ENCODE measurements at regions not wholly inside any gene's neighbourhood (a gene's known extent, or its start where the extent isn't known, plus 50 kb on each side); places are given as distances from the start of the nearest gene placed in this dataset.

GRCh38 chr5:93206203-93206602, 374.8 kb downstream of the NR2F1-AS1 start:
- TF ChIP-seq EZH2 (IDR thresholded peaks at IDR 0.05; ENCODE audit: borderline replicate concordance, insufficient read depth, low read depth, low read length, poor library complexity, severe bottlenecking), result no peak
- no peak for TF ChIP-seq CTCF (IDR thresholded peaks at IDR 0.05)
- Histone ChIP-seq H4K20me1 (ENCODE audit: control insufficient read depth, insufficient read depth, low read length, poor library complexity, severe bottlenecking) (no peaks in the 10 kb centered on the region), H3K27ac (ENCODE audit: low read length in 2 of 2) (no peak overlapping the region), H3K4me1 (ENCODE audit: control insufficient read depth in 2 of 2, insufficient read depth in 2 of 2, low read length in 2 of 2) (no peaks in the 10 kb centered on the region), H3K4me2 (replicated peaks; ENCODE audit: low read depth, low read length, poor library complexity, severe bottlenecking) (no peak overlapping the region), H3K4me3 (ENCODE audit: control extremely low read depth in 1 of 5, extremely low read depth in 1 of 5, insufficient read depth in 1 of 5, low read depth in 2 of 5, low read length in 4 of 5) (no peak overlapping the region), H3K36me3 (replicated peaks in 1 of 2; ENCODE audit: control extremely low read depth in 1 of 2, control insufficient read depth in 1 of 2, extremely low read depth in 1 of 2, insufficient read depth in 2 of 2, low read length in 1 of 2) (no peaks in the 10 kb centered on the region), H3K79me2 (ENCODE audit: control insufficient read depth, insufficient read depth, low read length) (no peaks in the 10 kb centered on the region), H3K9me3 (ENCODE audit: control extremely low read depth in 1 of 3, control insufficient read depth in 2 of 3, insufficient read depth in 1 of 3, low read length in 2 of 3) (peaks cover 0 to 3% (median 0%) of the 10 kb centered on the region in 3 donors), H2AFZ (ENCODE audit: insufficient read depth, low read depth, low read length, poor library complexity, severe bottlenecking) (no peak overlapping the region), H3K9ac (ENCODE audit: low read length) (no peak overlapping the region), H3K27me3 (replicated peaks in 1 of 4; ENCODE audit: control extremely low read depth in 1 of 4, control insufficient read depth in 3 of 4, insufficient read depth in 4 of 4, low read length in 3 of 4) (no peaks in the 10 kb centered on the region)
- WGBS (ENCODE audit: insufficient coverage), result no CpG with 5 or more reads among the region's 3 CpGs
- Mint-ChIP-seq H3K9me3 (ENCODE audit: insufficient read depth) (peaks cover 8% of the 10 kb centered on the region), H3K27me3 (no peaks in the 10 kb centered on the region), H3K27ac (no peak overlapping the region), H3K4me1 (no peaks in the 10 kb centered on the region), H3K4me3 (no peak overlapping the region)
- DNase-seq (no peak), ATAC-seq (ENCODE audit: low read depth) (no peak)
- intact Hi-C loops (cut with micrococcal nuclease), result no loop called here
- CTCF ChIA-PET, result no interaction called here
- POLR2A ChIA-PET, result no interaction called here

- Histone ChIP-seq H3K79me2 (ENCODE audit: control insufficient read depth, insufficient read depth, low read length) (no peaks in the 10 kb centered on the region), H3K9me3 (ENCODE audit: control extremely low read depth in 1 of 3, control insufficient read depth in 2 of 3, insufficient read depth in 1 of 3, low read length in 2 of 3) (no peaks in the 10 kb centered on the region), H3K27me3 (replicated peaks in 1 of 4; ENCODE audit: control extremely low read depth in 1 of 4, control insufficient read depth in 3 of 4, insufficient read depth in 4 of 4, low read length in 3 of 4) (no peaks in the 10 kb centered on the region), H3K4me2 (replicated peaks; ENCODE audit: low read depth, low read length, poor library complexity, severe bottlenecking) (no peak overlapping the region), H4K20me1 (ENCODE audit: control insufficient read depth, insufficient read depth, low read length, poor library complexity, severe bottlenecking) (no peaks in the 10 kb centered on the region), H3K4me1 (ENCODE audit: control insufficient read depth in 2 of 2, insufficient read depth in 2 of 2, low read length in 2 of 2) (no peaks in the 10 kb centered on the region), H3K4me3 (ENCODE audit: control extremely low read depth in 1 of 5, extremely low read depth in 1 of 5, insufficient read depth in 1 of 5, low read depth in 2 of 5, low read length in 4 of 5) (no peak overlapping the region), H3K9ac (ENCODE audit: low read length) (no peak overlapping the region), H3K27ac (ENCODE audit: low read length in 2 of 2) (no peak overlapping the region), H2AFZ (ENCODE audit: insufficient read depth, low read depth, low read length, poor library complexity, severe bottlenecking) (no peak overlapping the region), H3K36me3 (replicated peaks in 1 of 2; ENCODE audit: control extremely low read depth in 1 of 2, control insufficient read depth in 1 of 2, extremely low read depth in 1 of 2, insufficient read depth in 2 of 2, low read length in 1 of 2) (no peaks in the 10 kb centered on the region)
- Mint-ChIP-seq H3K4me3 (no peak overlapping the region), H3K4me1 (no peaks in the 10 kb centered on the region), H3K27me3 (no peaks in the 10 kb centered on the region), H3K27ac (no peak overlapping the region), H3K9me3 (ENCODE audit: insufficient read depth) (peaks cover 3% of the 10 kb centered on the region)
- no peak for DNase-seq
- TF ChIP-seq CTCF (IDR thresholded peaks at IDR 0.05) (no peak), EZH2 (IDR thresholded peaks at IDR 0.05; ENCODE audit: borderline replicate concordance, insufficient read depth, low read depth, low read length, poor library complexity, severe bottlenecking) (no peak)
- CTCF ChIA-PET, result no interaction called here
- WGBS (ENCODE audit: insufficient coverage), result 94% methylated on average over 5 of the region's 5 CpGs
- intact Hi-C loops (cut with micrococcal nuclease), result no loop called here
- POLR2A ChIA-PET, result no interaction called here
- no peak for ATAC-seq (ENCODE audit: low read depth)
Observed at GRCh38 chr5:93201061-93201460, 380.0 kb downstream of the NR2F1-AS1 start.

Measured in B cell (primary cell).